Astrocyte (in vitro differentiated cells and primary cell): ENCODE measurements at regions not wholly inside any gene's neighbourhood (a gene's known extent, or its start where the extent isn't known, plus 50 kb on each side); places are given as distances from the start of the nearest gene placed in this dataset.

Source experiments
- DNase-seq: peaks from one replicate; pipeline ENCODE4 v3.0.0-alpha.2; 2010; ENCODE audit warnings: low read depth
- FAIRE-seq: peaks from 2 replicates; lab custom pipeline; 2011; peaks lifted over from hg19 to GRCh38; lab: Jason Lieb, UNC
- H2AFZ ChIP-seq: 2 replicates; pipeline ENCODE4 v1.6.0; 2012; ENCODE audit warnings: low read depth, low read length, inconsistent platforms
- H3K27ac ChIP-seq: 2 replicates; pipeline ENCODE4 v1.5.1; 2011; ENCODE audit warnings: low read depth, low read length, inconsistent platforms
- H3K27me3 ChIP-seq: 2 replicates; pipeline ENCODE4 v1.6.0; 2011; ENCODE audit warnings: low read length, inconsistent platforms; ENCODE audit not compliant: insufficient read depth
- H3K36me3 ChIP-seq: 2 replicates; pipeline ENCODE4 v1.5.1; 2011; ENCODE audit warnings: low read length, inconsistent platforms; ENCODE audit not compliant: insufficient read depth
- H3K4me1 ChIP-seq: 2 replicates; pipeline ENCODE4 v1.5.1; 2011; ENCODE audit warnings: low read length, inconsistent platforms; ENCODE audit not compliant: insufficient read depth
- H3K4me2 ChIP-seq: 2 replicates; pipeline ENCODE4 v1.6.0; 2012; ENCODE audit warnings: low read length, inconsistent platforms
- H3K4me3 ChIP-seq: 2 replicates; pipeline ENCODE4 v1.5.1; 2011; ENCODE audit warnings: low read depth, mild to moderate bottlenecking, low read length, inconsistent platforms; ENCODE audit not compliant: insufficient read depth
- H3K79me2 ChIP-seq: 2 replicates; pipeline ENCODE4 v1.6.0; 2012; ENCODE audit warnings: mild to moderate bottlenecking, low read length, inconsistent platforms; ENCODE audit not compliant: insufficient read depth
- H3K9ac ChIP-seq: 2 replicates; pipeline ENCODE4 v1.6.0; 2012; ENCODE audit warnings: mild to moderate bottlenecking, low read length, inconsistent platforms
- H3K9me3 ChIP-seq: 2 replicates; pipeline ENCODE4 v1.5.1; 2012; ENCODE audit warnings: low read depth, mild to moderate bottlenecking, low read length, inconsistent platforms; ENCODE audit not compliant: insufficient read depth
- H4K20me1 ChIP-seq: 2 replicates; pipeline ENCODE4 v1.6.0; 2012; ENCODE audit warnings: low read length, inconsistent platforms; ENCODE audit not compliant: insufficient read depth
- H3K27ac Mint-ChIP-seq: one replicate; pipeline ENCODE4 v1.8.0; 2021; ENCODE audit warnings: mild to moderate bottlenecking, mixed read lengths; ENCODE audit not compliant: unreplicated experiment
- H3K27me3 Mint-ChIP-seq: one replicate; pipeline ENCODE4 v1.8.0; 2021; ENCODE audit warnings: low read depth, mixed read lengths; ENCODE audit not compliant: unreplicated experiment
- H3K36me3 Mint-ChIP-seq: one replicate; pipeline ENCODE4 v1.8.0; 2021; ENCODE audit warnings: low read depth, mixed read lengths; ENCODE audit not compliant: unreplicated experiment
- H3K4me1 Mint-ChIP-seq: one replicate; pipeline ENCODE4 v1.8.0; 2021; ENCODE audit warnings: low read depth, mixed read lengths; ENCODE audit not compliant: unreplicated experiment
- H3K4me3 Mint-ChIP-seq: one replicate; pipeline ENCODE4 v1.8.0; 2021; ENCODE audit warnings: mild to moderate bottlenecking, moderate library complexity, mixed read lengths; ENCODE audit not compliant: unreplicated experiment
- H3K9me3 Mint-ChIP-seq: one replicate; pipeline ENCODE4 v1.8.0; 2021; ENCODE audit warnings: mild to moderate bottlenecking, mixed read lengths; ENCODE audit not compliant: unreplicated experiment
- CTCF ChIP-seq: IDR thresholded peaks from 2 replicates; pipeline ENCODE4 v1.5.1; 2011; ENCODE audit warnings: low read depth, mild to moderate bottlenecking, inconsistent platforms, low read length, moderate library complexity; ENCODE audit not compliant: insufficient read depth
- EZH2 ChIP-seq: IDR thresholded peaks from 2 replicates; pipeline ENCODE4 v1.6.1; 2012; ENCODE audit warnings: mild to moderate bottlenecking, low read length, inconsistent platforms; ENCODE audit not compliant: insufficient read depth

DNA sequence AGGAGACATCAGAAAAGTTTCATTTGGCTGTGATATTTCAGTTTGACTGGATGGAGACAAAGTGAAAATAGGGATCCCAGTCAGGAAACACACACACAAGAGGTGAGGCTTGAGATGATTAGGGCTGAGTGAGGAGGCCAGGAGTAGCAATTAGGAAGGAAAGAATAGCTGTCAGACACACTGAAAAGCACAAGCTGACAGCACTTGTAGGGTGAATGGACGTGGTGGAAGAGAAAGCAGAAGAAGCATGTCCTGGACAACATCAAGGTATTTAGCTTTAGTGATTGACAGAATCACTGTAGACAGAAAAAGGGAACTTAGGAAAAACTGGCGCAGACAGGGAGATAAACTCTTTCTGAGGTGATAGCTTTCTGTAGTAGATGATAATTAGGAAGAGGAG is 347.7 kb downstream of the TGFB2 start:
- Mint-ChIP-seq H3K27ac (no peak overlapping the region), H3K9me3 (no peaks in the 10 kb centered on the region), H3K36me3 (no peaks in the 10 kb centered on the region), H3K4me1 (peaks cover 2% of the 10 kb centered on the region), H3K4me3 (no peak overlapping the region), H3K27me3 (no peaks in the 10 kb centered on the region)
- H4K20me1 ChIP-seq = no peaks in the 10 kb centered on the region
- DNase-seq (no peak), FAIRE-seq (no peak)
- H3K4me1 ChIP-seq = no peaks in the 10 kb centered on the region
- no peak overlapping the region for H3K27ac ChIP-seq
- H2AFZ ChIP-seq = no peak overlapping the region
- TF ChIP-seq EZH2 (no peak), CTCF (no peak)
- no peak overlapping the region for H3K9ac ChIP-seq
- no peaks in the 10 kb centered on the region for H3K27me3 ChIP-seq
- H3K79me2 ChIP-seq = no peaks in the 10 kb centered on the region
- no peak overlapping the region for H3K4me3 ChIP-seq
- no peaks in the 10 kb centered on the region for H3K9me3 ChIP-seq
- no peak overlapping the region for H3K4me2 ChIP-seq
- no peaks in the 10 kb centered on the region for H3K36me3 ChIP-seq

DNA sequence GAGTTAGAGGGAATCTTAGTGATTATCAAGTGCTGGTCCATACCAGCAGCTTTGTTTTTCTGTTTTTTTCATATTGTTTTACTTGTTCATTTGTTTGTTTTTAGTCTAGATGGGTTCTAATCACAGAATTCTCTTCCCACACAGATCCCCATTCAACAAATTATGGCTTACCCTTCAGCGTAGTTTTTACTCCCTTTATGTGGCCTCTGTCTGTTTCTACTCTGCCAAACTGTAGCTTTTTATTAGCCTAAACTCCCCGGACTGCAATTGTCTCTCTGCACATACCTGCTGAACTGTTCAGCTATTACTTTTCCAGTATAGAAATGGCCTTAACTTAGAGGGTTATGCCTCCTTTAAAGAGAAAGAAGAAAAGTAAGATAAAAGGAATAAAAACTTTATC is 348.5 kb downstream of the TGFB2 start:
- Mint-ChIP-seq H3K4me3 (no peak overlapping the region), H3K27me3 (no peaks in the 10 kb centered on the region), H3K27ac (no peak overlapping the region), H3K36me3 (no peaks in the 10 kb centered on the region), H3K9me3 (no peaks in the 10 kb centered on the region), H3K4me1 (peaks cover 2% of the 10 kb centered on the region)
- H3K4me2 ChIP-seq = no peak overlapping the region
- no peak overlapping the region for H3K27ac ChIP-seq
- H3K36me3 ChIP-seq = no peaks in the 10 kb centered on the region
- H3K27me3 ChIP-seq = no peaks in the 10 kb centered on the region
- no peaks in the 10 kb centered on the region for H3K9me3 ChIP-seq
- H3K4me3 ChIP-seq = no peak overlapping the region
- TF ChIP-seq CTCF (no peak), EZH2 (no peak)
- no peaks in the 10 kb centered on the region for H4K20me1 ChIP-seq
- FAIRE-seq = no peak
- no peak overlapping the region for H2AFZ ChIP-seq
- DNase-seq = no peak
- no peaks in the 10 kb centered on the region for H3K4me1 ChIP-seq
- no peaks in the 10 kb centered on the region for H3K79me2 ChIP-seq
- H3K9ac ChIP-seq = no peak overlapping the region

DNA sequence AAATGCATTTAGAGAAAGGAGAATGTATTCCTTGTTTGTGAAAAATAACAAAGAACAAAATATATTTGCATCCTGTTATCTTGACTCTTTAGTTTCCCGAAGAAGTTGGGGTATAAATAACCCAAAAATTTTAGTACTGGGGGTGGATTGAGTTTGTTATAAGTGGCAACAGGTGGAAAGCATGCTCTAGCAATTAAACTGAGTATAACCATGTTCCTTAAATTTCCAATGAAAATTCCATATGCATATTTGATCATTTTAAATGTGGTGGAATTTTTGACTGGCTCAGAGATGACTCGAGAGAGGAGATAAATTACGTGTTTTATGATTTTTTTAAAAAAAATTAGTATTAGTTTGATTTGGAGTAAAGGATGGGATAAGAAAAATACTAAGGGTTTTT is 348.9 kb downstream of the TGFB2 start:
- Mint-ChIP-seq H3K4me1 (peaks cover 2% of the 10 kb centered on the region), H3K36me3 (no peaks in the 10 kb centered on the region), H3K4me3 (no peak overlapping the region), H3K27me3 (no peaks in the 10 kb centered on the region), H3K27ac (no peak overlapping the region), H3K9me3 (no peaks in the 10 kb centered on the region)
- Histone ChIP-seq H3K4me1 (no peaks in the 10 kb centered on the region), H3K9me3 (no peaks in the 10 kb centered on the region), H3K27me3 (no peaks in the 10 kb centered on the region), H3K4me3 (no peak overlapping the region), H3K4me2 (no peak overlapping the region), H3K79me2 (no peaks in the 10 kb centered on the region), H3K27ac (no peak overlapping the region), H3K36me3 (no peaks in the 10 kb centered on the region), H4K20me1 (no peaks in the 10 kb centered on the region), H3K9ac (no peak overlapping the region), H2AFZ (no peak overlapping the region)
- DNase-seq = no peak
- TF ChIP-seq EZH2 (no peak), CTCF (no peak)
- no peak for FAIRE-seq
